NCI-H460 (cell line): ENCODE measurements at regions not wholly inside any gene's neighbourhood (a gene's known extent, or its start where the extent isn't known, plus 50 kb on each side); places are given as distances from the start of the nearest gene placed in this dataset.
"Not testable (repeated sequence)": the region's sequence is repeated elsewhere in the genome, so short reads cannot be mapped to it uniquely, and the experiment has no call there.

Experiments
- DNase-seq: peaks from one replicate; pipeline ENCODE4 v3.0.0-alpha.2; 2016; ENCODE audit warnings: low read depth; ENCODE audit errors: extremely low read depth

GRCh38 chr4:137890812-137891211 is 351.3 kb downstream of the SLC7A11 start:
- no peak for DNase-seq

GRCh38 chr4:137881641-137882040 is 349.3 kb upstream of the PCDH18 start:
- DNase-seq = no peak

- not testable (repeated sequence) for DNase-seq
Measured at GRCh38 chr4:137868067-137868466, 335.8 kb upstream of the PCDH18 start.

GRCh38 chr4:137866671-137867070 is 334.4 kb upstream of the PCDH18 start:
- no peak for DNase-seq

GRCh38 chr4:137861682-137862081 is 329.4 kb upstream of the PCDH18 start:
- DNase-seq = peak; percentile 6

GRCh38 chr4:137853424-137853823 is 321.1 kb upstream of the PCDH18 start:
- no peak for DNase-seq

- DNase-seq = no peak
Measured at GRCh38 chr4:137852326-137852725, 320.0 kb upstream of the PCDH18 start.

- no peak for DNase-seq
Measured at GRCh38 chr4:137851435-137851834, 319.1 kb upstream of the PCDH18 start.

GRCh38 chr4:137827945-137828344 is 295.7 kb upstream of the PCDH18 start:
- not testable (repeated sequence) for DNase-seq

- no peak for DNase-seq
Measured at GRCh38 chr4:137825505-137825904, 293.2 kb upstream of the PCDH18 start.

- no peak for DNase-seq
Measured at GRCh38 chr4:137823007-137823406, 290.7 kb upstream of the PCDH18 start.

- DNase-seq = peak; percentile 36
Measured at GRCh38 chr4:137819964-137820383, 287.7 kb upstream of the PCDH18 start.

GRCh38 chr4:137812258-137812657 is 280.0 kb upstream of the PCDH18 start:
- DNase-seq = no peak

GRCh38 chr4:137806420-137806819 is 274.1 kb upstream of the PCDH18 start:
- no peak for DNase-seq

- DNase-seq = no peak
Measured at GRCh38 chr4:137804906-137805495, 272.7 kb upstream of the PCDH18 start.

GRCh38 chr4:137800861-137801260 is 268.6 kb upstream of the PCDH18 start:
- DNase-seq = no peak

GRCh38 chr4:137794764-137795254 is 262.5 kb upstream of the PCDH18 start:
- no peak for DNase-seq

- not testable (repeated sequence) for DNase-seq
Measured at GRCh38 chr4:137789263-137789662, 257.0 kb upstream of the PCDH18 start.

- DNase-seq = not testable (repeated sequence)
Measured at GRCh38 chr4:137783923-137784322, 251.6 kb upstream of the PCDH18 start.

GRCh38 chr4:137775701-137776100 is 243.4 kb upstream of the PCDH18 start:
- DNase-seq = no peak

GRCh38 chr4:137774501-137774900 is 242.2 kb upstream of the PCDH18 start:
- DNase-seq = no peak

- no peak for DNase-seq
Measured at GRCh38 chr4:137768881-137769280, 236.6 kb upstream of the PCDH18 start.

GRCh38 chr4:137768196-137768595 is 235.9 kb upstream of the PCDH18 start:
- DNase-seq = no peak
